NCI-H2171 treated with DMSO at 0.1 percent for 48 hours (cell line): ENCODE measurements at regions not wholly inside any gene's neighbourhood (a gene's known extent, or its start where the extent isn't known, plus 50 kb on each side); places are given as distances from the start of the nearest gene placed in this dataset.

Source experiments
- DNase-seq: peaks from one replicate; lab custom pipeline; 2025; lab: John Stamatoyannopoulos, UW

DNA sequence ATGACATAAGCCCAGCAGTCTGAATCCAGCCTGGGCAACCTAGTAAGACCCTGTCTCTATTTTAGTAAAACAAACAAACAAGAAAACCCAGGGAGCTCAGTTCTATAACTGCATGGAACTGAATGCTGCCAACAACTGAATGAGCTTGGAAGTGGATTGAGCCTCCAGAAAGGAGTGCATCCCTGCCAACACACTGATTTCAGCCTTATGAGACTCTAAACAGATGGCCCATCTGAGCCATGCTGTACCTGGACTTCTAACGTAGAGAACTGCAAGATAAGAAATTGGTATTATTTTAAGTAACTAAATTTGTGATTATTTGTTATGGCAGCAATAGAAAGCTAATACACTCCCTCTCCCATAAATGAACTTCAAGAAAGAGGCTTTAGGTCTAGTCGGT is 150.4 kb upstream of the RAI14 start:
- DNase-seq: no peak

DNA sequence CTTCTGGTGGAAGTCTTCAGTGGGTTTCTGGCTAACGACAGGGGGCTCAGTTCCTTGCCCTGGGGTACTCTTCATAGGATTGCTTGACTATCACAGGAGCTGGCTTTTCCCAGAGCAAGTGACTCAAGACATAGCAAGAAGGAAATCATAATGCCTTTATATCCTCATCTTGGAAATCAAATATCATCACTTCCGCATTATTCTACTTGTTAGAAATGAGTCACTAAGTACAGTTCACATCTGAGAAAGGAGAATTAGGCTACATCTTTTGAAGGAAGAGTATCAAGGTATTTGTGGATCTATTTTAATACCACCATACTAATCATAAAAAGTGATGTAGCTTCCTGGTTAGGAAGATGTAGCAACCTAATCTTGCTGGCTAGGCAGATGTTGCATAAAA is 148.2 kb upstream of the RAI14 start:
- no peak for DNase-seq

DNA sequence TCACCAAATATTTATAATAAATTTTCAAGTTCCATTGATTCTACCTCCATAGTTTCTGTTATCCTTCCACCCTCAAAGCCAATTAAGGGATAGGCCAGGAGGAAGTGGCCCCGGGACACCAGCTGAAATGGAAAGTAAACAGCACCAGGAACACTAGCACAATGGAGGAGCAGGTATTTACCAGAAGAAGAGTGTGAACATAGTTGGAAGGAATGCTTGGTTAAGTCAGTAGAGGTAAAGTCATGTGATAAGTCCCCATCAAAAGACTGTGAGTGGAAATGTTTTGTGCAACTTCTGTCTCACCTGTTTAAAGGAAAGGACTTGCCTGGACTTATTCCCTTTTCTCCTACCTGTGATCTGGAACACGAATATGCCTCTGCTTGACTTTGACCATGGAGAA is 146.7 kb upstream of the RAI14 start:
- DNase-seq: no peak

DNA sequence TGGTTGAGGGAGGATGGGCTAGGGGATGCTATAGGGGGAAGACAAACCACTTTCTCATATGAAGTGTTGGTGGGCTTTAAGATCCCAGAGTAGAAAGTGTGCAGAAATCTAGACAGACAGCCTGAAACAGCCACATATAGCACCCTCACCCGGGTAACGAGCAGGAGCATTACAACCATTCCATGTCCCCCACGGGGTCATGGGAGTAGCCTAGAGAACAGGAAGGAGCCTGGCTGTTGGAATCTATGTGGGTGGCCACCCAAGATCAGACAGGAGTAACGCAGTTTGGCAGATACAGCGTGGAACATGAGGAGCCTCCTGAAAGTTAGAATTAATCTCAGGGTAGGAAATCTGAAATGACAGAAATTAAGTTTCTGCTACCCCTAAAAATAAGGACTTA is 146.1 kb upstream of the RAI14 start:
- no peak for DNase-seq

DNA sequence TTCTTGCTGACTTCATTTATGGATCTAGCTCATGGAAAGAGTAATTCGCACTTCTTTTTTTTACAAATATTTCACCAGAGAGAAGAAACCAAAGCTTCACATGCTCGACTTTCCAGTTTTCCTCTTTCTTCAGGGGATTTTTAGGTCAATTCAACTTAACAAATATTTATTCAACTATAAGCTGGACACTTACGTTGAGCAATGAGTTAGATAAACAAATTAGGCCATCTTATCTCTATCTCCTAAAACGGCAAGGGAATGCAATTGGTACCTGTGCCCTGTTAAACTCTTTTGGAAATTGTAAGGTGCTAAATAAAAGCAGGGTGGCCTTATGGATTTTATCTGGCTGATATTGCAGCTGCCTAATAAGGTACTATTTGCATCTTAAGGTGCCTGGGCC is 145.1 kb upstream of the RAI14 start:
- DNase-seq: no peak

DNA sequence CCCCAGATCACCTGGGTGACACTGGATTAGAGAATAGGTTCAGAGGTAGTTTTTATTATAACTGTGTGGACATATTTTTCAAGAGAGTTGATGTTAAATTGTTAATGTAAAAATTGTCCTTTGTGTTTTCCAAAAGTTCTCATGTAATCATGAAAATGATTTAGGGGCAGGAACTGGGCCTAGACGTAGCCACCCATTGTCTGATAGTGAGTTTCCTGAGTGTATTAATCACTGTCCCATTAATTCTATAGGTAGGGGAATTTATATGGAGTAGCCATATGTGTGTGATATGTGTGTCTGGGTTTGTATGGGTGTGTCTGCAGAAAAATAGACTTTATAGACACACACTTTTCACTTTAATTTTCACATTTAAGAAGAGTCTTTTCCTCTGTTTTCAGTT is 144.6 kb upstream of the RAI14 start:
- no peak for DNase-seq

DNA sequence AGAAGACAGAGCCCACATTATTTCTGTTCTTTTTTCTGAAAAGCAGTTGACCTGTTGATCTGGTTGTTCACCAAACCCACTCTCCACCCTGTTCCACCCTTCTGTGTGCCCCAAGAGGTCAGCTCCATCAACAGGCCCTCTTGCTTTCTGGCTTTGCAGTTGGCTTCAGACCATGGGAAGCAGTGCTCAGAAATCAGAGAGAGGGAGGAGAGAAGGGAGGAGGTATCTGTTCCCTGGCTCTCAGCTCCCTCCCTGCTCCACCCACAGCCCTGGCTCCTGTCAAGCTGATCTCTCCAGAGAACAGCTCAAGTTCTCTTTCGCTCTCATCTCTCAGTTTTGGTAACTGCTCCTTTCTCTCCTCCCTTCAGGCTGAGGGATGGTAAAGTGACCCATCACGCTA is 144.2 kb upstream of the RAI14 start:
- no peak for DNase-seq

DNA sequence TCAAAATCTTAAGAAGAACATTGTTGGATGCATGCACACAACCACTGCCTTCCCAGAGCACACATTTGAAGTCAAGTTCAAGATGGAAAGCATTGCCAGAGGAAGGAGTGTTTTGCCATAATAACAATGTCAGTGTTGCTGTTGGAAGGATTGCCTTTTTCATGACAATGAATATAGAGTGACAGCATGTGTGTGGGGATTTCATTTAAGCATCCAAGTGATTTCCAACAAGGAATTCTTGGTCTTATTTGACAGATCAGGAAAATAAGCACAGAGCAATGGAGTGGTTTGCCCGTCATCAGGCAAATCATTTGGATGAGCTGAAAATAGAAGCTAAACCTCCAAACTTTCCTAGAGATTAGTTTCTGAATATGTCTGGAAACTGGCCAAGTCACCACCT is 140.0 kb upstream of the RAI14 start:
- DNase-seq: no peak

DNA sequence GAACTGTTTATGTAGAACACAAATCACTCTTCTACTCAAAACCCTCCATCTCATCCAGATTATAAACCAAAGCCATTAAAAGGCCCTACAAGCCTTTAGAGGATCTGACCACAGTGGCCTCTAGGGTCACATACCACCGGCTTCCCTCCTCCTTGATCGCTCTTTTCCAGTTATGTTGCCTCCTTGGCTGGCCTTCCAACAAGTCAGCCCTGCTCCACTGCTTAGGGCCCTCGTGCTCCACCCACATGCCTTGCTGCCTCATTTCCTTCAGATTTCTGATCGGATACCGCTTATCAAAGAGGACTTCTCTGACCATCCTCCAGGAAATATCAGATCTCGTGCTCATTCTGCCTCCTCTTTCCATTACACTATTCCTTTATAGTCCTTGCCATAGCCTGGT is 139.4 kb upstream of the RAI14 start:
- no peak for DNase-seq

DNA sequence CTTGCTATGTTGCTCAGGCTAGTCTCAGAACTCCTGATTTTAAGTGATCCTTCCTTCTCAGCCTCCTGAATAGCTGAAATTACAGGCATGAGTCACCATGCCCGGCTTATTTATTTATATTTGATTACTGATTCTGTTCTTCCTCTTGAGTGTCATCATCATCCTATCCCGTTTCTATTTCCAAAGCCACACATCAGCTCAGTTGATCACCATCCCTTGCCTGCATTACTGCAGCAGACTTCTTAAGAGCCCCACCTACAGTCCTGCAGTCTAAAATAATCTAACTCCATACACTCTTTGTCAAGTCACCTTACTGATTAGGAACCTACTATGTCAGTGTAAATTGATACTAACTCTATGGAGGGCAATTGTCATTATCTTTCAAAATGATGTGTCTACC is 138.9 kb upstream of the RAI14 start:
- no peak for DNase-seq

DNA sequence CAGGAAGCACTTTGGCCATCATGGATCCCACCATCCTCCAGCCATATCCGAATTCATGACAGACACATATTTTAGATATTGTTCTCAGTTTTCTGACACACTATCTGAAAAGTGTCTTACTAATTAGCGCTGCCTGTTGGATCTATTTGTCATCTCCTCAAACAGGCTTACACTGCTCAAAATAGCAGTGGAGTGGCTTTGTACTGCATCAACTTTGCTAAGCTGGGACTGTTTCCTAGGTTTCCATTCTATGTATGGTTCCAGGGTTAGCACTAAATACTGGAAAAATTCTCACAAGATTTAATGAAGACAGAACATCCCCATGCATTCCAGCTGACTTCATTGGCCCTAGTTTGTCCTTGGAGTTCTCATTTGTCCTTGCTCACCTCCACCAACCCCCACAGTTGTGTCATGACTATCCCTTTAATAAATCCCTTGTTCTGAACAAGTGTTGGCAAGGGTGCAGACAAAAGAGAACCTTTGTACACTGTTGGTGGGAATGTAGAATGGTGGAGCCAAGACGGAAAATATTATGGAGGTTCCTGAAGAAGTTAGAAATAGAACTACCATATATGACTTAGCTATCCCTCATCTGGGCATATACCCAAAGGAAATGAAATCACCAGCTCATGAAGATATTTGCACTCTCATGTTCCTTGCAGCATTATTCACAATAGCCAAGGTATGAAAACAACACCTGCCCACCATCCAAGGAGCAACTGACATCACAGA is 136.5 kb upstream of the RAI14 start:
- no peak for DNase-seq

DNA sequence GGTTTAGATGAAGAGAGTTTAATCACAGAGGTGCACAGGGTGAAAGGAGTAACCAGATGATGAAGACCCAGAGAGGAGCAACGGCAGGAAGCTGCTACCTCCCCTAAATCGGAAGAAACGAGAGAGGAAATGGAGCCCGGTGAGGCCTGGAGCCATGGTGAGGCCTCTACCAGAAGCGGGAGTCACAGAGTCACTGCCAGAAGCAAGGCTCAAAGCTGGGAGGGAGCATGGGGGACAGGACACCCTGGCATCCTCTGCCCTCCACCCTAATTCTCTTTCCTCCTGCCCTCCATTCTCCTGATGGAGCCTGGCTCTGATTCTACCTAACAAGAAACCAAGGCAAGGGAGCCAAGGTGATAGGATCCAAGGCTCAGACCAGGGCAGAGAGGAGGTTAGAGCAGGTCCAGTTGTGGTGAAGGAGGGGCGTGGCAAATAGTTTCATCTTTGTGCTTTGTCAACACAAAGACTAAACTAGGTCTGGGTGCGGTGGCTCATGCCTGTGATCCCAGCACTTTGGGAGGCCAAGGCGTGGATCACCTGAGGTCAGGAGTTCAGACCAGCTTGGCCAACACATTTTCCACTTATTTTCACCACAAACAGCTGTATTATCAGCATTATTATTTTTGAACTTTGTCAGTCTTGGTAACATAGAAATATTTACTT is 134.4 kb upstream of the RAI14 start:
- DNase-seq: no peak

DNA sequence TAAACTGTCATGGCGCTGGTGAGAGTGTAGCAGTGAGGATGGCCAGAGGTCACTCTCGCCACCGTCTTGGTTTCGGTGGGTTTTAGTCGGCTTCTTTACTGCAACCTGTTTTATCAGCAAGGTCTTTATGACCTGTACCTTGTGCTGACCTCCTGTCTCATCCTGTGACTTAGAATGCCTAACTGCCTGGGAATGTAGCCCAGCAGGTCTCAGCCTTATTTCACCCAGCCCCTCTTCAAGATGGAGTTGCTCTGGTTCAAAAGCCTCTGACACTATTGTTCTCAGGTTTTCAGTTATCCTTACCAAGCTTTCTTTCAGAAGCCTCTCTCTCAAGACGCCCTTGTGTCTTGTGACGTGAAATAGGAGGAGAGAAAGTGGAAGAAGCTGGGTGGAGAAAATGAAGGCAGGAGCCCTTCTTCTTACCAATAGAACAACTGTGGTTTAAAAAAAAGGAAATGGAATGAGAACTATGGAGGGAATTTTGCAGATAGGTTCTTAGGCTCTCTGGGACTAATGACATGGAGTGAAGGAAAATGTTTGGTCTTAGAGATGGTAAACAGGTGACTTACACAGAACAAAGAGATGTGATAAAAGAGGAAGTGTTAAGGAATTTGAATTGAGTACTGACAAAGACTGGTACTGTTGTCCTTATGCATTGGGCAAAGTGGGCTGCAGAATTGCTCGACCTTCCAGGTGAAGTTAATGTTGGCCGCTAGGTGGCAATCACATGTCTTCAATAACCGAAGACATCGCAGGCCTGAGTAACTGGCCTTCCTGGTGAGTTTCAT is 133.3 kb upstream of the RAI14 start:
- DNase-seq: peak; percentile 50

DNA sequence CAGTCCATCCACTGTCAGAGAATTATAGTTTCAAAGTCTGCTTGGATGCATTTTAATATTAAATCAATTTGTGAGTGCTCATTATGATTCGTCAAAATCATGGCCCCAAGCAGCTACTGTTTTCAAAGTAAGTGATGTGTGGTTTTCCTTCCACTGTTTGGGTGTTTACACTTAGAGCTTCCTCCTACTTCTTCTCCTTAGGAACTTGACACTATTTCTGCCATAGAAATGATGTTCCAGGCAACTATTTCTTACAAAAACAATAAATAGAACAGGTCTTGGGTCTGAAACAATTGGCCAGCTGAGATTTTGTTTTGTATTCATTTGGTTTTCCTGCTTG is 132.8 kb upstream of the RAI14 start:
- no peak for DNase-seq

DNA sequence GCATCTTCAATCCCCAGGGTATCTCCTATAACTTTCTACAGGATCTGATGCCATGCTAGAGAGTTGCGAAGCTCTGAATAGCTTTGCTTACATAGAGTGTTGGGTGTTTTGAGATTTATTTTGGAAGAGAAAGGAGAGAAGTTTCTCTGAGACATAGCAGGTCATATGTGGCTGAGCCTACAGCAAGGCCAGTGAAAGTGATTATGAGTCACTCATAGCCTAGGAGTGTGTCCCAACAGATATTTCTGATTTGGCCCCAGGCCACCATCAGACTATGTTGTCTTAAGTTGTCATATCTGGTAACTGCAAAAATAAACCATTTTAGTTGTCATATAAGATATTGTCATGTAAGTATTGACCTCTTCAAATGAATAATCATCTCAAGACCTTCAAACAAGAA is 132.0 kb upstream of the RAI14 start:
- DNase-seq: no peak

DNA sequence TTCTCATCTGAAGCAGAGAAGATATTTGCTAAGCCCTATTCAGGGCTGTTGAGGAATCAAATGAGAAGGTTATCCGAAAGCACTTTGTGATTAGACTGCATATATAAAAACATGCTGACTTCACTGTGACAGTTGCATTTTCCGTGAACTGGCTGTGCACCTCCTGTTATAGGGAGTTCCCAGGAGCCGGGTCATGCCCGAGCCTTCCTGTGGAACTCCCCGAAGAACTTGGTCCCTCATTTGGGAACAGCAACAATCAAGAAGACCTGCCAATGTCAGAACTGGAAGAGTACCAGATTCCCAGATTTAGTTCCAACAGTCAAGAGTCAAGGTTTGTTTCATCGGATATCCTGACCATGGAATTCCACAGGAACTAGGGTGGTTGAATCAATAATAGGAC is 130.4 kb upstream of the RAI14 start:
- no peak for DNase-seq

DNA sequence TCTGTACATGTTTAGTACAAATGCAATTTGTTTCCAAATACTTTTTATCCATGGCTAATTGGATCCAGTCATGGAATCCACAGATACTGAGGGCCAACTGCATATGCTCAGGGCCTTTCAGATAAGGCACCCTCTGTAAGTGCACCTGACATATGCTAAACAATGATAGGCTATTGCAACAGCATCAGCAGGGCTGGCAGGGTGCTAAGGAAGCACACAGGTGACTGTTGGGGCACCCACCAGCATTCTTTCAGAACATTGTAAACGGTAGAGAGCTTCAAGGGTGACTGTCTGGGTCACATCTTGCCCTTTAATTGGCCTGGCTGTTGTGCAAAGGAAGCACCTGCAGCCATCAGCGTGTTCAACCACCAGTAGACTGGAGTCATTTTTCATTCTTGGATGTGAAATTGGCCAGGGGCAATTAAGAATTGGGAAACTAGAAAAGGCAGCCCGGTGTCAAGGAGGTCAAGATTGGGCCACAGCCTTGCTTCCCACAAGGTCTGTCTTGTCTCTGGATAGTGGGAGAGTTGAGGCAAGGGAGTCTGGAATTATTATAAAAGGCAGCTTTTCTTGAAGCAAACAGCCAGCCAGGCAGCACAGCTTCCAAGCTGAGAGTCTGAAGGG is 129.3 kb upstream of the RAI14 start:
- DNase-seq: no peak

DNA sequence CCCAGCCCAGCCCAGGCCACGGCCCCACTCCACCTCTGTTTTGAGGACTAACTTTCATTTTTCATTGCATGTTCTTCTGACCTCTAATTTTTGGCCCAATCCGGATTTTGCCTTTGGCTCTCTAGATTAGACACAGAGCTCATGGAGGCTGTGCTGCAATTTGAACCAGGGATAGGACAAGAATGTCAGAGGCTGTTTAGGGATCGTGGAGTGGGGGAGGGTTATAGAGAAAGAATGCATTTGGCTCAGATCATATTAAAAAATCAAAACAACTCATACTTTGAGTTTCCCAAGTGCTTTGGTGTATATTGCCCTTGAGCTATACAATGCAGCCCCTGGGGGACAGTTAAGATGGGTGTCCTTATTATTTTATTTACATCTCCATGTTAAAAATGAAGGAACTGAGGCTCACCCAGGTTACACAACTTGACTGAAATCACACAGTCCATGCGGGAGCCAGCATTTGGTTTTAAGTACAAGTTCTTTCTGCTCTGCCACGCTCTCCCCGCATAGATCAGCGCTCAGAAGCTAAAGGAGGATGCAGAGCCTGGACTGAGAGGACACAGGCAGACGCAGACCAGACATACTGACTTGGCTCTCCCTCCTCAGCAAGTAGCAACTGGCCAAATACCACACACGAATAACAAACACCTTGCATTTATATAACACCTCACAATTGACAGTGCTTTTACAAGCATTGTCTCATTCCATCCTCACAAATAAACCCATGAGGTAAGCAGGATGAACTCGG is 126.4 kb upstream of the RAI14 start:
- DNase-seq: no peak

DNA sequence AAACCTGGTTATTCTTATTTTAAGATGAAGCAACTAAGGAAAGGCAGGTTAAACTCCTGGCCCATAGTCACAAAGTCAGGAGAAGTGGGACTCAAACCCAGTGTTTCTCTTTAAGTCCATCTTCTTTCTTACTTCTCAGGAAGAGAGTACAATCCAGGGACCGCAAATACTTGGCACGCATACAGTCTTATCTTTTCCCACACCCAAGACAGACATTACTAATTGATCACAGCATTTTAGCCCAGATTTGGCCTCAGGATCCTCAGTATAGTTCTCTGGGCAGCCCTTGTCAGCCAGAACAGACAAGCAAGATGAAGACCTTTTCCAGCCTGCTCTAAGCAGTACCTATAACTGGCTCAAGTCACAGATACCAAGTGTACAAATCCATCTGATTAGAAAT is 125.5 kb upstream of the RAI14 start:
- DNase-seq: no peak

DNA sequence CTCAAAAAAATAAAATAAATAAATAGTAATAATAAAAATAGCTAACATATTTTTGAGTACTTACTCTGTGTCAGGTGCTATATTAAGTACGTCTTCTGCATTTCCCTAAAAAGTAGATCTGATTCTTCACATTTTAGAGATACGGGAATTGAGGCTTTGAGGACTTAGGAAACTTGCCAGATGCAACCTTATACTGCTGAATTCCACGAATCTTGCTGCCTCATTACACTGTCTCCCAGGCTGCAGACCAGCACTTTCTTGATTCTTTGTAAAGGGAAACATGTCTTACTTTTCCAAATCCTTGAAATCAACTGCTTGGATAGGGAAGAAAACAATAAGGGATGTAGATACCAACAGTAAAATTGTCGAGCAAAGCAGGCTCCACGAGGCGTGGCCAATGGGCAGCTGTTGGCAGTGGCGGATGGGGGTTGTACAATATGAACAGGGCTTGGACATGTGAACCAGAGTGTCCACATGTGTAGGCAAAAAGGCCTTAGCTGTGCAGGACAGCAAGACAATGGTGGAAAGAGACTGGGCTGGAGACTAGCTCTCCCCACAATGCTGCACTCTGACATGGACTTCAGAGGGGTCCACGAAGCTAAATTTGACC is 124.3 kb upstream of the RAI14 start:
- DNase-seq: no peak

DNA sequence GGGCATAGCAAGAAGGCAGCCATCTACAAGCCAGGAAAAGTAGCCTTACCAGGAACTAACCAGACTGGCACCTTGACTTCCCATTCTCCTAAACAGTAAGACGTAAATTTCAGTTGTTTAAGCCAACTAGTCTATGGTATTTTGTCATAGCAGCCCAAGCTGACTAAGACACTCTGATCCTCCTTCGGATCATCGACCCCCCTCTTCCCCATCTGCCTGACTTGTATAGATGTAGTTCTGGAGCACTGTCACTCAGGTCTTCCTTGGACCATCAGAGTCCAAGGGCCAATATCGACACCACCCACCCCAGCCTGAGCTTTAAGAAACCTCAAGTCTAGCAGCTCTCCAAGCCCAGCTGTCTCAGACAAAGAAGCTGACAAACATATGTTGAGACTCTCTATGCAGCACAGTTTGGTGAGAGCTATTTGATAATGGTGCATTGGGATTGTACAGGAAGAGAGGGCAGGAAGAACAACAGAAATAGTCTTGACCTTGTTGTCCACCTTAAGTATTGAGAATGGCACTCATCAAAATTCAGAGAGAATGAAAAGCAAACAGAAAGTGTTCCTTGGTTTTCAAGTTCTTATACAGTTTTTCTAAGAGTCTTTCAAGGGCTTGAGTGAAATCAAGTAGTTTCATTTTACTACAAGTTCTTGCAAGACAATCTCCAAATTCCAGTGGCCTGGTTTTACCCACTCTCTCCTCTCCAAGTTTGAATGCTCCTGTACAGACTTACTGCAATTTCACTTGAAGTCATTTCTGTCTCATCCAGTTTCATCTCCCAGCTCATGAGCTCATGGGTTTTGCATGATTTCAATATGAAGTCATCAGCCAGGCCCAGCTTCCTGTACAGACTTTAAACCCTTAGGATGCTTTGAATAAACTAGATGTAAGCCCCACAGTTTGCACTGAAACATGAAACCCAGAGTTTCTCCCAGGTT is 122.3 kb upstream of the RAI14 start:
- DNase-seq: no peak
